Neural cell (in vitro differentiated cells): ENCODE measurements at regions not wholly inside any gene's neighbourhood (a gene's known extent, or its start where the extent isn't known, plus 50 kb on each side); places are given as distances from the start of the nearest gene placed in this dataset.

Experiments used
- H2AFZ ChIP-seq: fragments of 200-600, 300-800 bp; sonication (generic), shearing (Covaris generic); 2 replicates; pipeline ENCODE4 v1.6.0; 2014; ENCODE audit warnings: low read depth, mild to moderate bottlenecking, antibody characterized with exemption, low read length, moderate library complexity
- H3F3A ChIP-seq: fragments of 200-600 bp; shearing (Covaris generic); 2 replicates; pipeline ENCODE4 v1.6.1; 2016; ENCODE audit warnings: mild to moderate bottlenecking, moderate library complexity, mixed read lengths, antibody characterized with exemption, low read length; ENCODE audit not compliant: insufficient read depth, poor library complexity, severe bottlenecking
- H3K27ac ChIP-seq: fragments of 200-600, 300-800 bp; sonication (generic), shearing (Covaris generic); 2 replicates; pipeline ENCODE4 v1.5.1; 2014; ENCODE audit warnings: mild to moderate bottlenecking, low read length, moderate library complexity
- H3K27me3 ChIP-seq: fragments of 300-800, 200-600 bp; sonication (generic), shearing (Covaris generic); 2 replicates; pipeline ENCODE4 v1.6.0; 2014; ENCODE audit warnings: mild to moderate bottlenecking, low read depth, low read length, moderate library complexity; ENCODE audit not compliant: insufficient read depth
- H3K36me3 ChIP-seq: fragments of 300-800, 200-600 bp; sonication (generic), shearing (Covaris generic); 2 replicates; pipeline ENCODE4 v1.5.1; 2014; ENCODE audit warnings: mild to moderate bottlenecking, antibody characterized with exemption, low read length, moderate library complexity; ENCODE audit not compliant: insufficient read depth
- H3K4me2 ChIP-seq: fragments of 300-800, 200-600 bp; sonication (generic), shearing (Covaris generic); 2 replicates; pipeline ENCODE4 v1.6.0; 2014; ENCODE audit warnings: mild to moderate bottlenecking, low read length
- H3K4me3 ChIP-seq: fragments of 300-800, 200-600 bp; sonication (generic), shearing (Covaris generic); 2 replicates; pipeline ENCODE4 v1.5.1; 2014; ENCODE audit warnings: mild to moderate bottlenecking, low read length, moderate library complexity
- H3K79me2 ChIP-seq: fragments of 200-600 bp; shearing (Covaris generic); replicated peaks from 2 replicates; pipeline ENCODE4 v1.6.0; 2014; ENCODE audit warnings: mild to moderate bottlenecking, low read length, moderate library complexity; ENCODE audit not compliant: insufficient read depth
- H3K9ac ChIP-seq: fragments of 300-800, 200-600 bp; sonication (generic), shearing (Covaris generic); 2 replicates; pipeline ENCODE4 v1.6.1; 2016; ENCODE audit warnings: mild to moderate bottlenecking, low read length, mixed read lengths
- H3K9me2 ChIP-seq: fragments of 200-600 bp; shearing (Covaris generic); 2 replicates; pipeline ENCODE4 v1.6.1; 2016; ENCODE audit warnings: mild to moderate bottlenecking, low read length, mixed read lengths; ENCODE audit not compliant: insufficient read depth
- H3K9me3 ChIP-seq: fragments of 200-600, 300-800 bp; sonication (generic), shearing (Covaris generic); 2 replicates; pipeline ENCODE4 v1.6.1; 2016; ENCODE audit warnings: mild to moderate bottlenecking, mixed run types, low read length, moderate library complexity, mixed read lengths
- H4K20me1 ChIP-seq: fragments of 200-600 bp; shearing (Covaris generic); 2 replicates; pipeline ENCODE4 v1.6.1; 2016; ENCODE audit warnings: mild to moderate bottlenecking, mixed run types; ENCODE audit not compliant: insufficient read depth
- CTCF ChIP-seq: fragments of 450-650 bp; IDR thresholded peaks from 2 replicates; pipeline ENCODE4 v1.5.1; 2014; ENCODE audit warnings: antibody characterized with exemption, mild to moderate bottlenecking, moderate library complexity; ENCODE audit not compliant: poor library complexity, severe bottlenecking
- EP300 ChIP-seq: fragments of 450-650 bp; conservative IDR thresholded peaks from 2 replicates; pipeline ENCODE4 v1.6.1; 2014; ENCODE audit warnings: antibody characterized with exemption, mild to moderate bottlenecking, moderate library complexity; ENCODE audit not compliant: poor library complexity, severe bottlenecking
- EZH2 ChIP-seq: fragments of 200-600, 300-800 bp; shearing (Covaris generic), sonication (generic); IDR thresholded peaks from 2 replicates; pipeline ENCODE4 v1.6.1; 2014; ENCODE audit warnings: antibody characterized with exemption, low read length, borderline replicate concordance, mild to moderate bottlenecking; ENCODE audit not compliant: insufficient read depth, poor library complexity, severe bottlenecking
- MXI1 ChIP-seq: fragments of 450-650 bp; conservative IDR thresholded peaks from 2 replicates; pipeline ENCODE4 v1.6.1; 2014; ENCODE audit warnings: antibody characterized with exemption, mild to moderate bottlenecking; ENCODE audit not compliant: poor library complexity, severe bottlenecking
- POLR2AphosphoS5 ChIP-seq: IDR thresholded peaks from 2 replicates; pipeline ENCODE4 v1.6.1; 2012
- RAD21 ChIP-seq: fragments of 450-650 bp; conservative IDR thresholded peaks from 2 replicates; pipeline ENCODE4 v1.6.1; 2014; ENCODE audit warnings: antibody characterized with exemption, mild to moderate bottlenecking, moderate library complexity
- REST ChIP-seq: IDR thresholded peaks from 2 replicates; pipeline ENCODE4 v1.6.1; 2012; ENCODE audit warnings: borderline replicate concordance
- SMC3 ChIP-seq: fragments of 450-650 bp; conservative IDR thresholded peaks from 2 replicates; pipeline ENCODE4 v1.6.1; 2014; ENCODE audit warnings: antibody characterized with exemption, mild to moderate bottlenecking, moderate library complexity; ENCODE audit not compliant: poor library complexity
- TAF1 ChIP-seq: IDR thresholded peaks from 2 replicates; pipeline ENCODE4 v1.6.1; 2012; ENCODE audit warnings: low read depth

GRCh38 chr18:75562216-75562615, 134.7 kb upstream of the SMIM21 start:
- Histone ChIP-seq H3K4me3 (no peak overlapping the region), H3K79me2 (no peaks in the 10 kb centered on the region), H3K4me2 (no peak overlapping the region), H3K27me3 (no peaks in the 10 kb centered on the region), H3F3A (no peaks in the 10 kb centered on the region), H4K20me1 (no peaks in the 10 kb centered on the region), H3K36me3 (no peaks in the 10 kb centered on the region), H3K9me3 (no peaks in the 10 kb centered on the region), H3K9ac (no peak overlapping the region), H3K27ac (no peak overlapping the region), H3K9me2 (no peaks in the 10 kb centered on the region), H2AFZ (no peak overlapping the region)
- no peak for TF ChIP-seq REST
- no peak for TF ChIP-seq RAD21
- no peak for TF ChIP-seq MXI1
- TF ChIP-seq TAF1, result no peak
- no peak for TF ChIP-seq POLR2AphosphoS5
- TF ChIP-seq CTCF, result no peak
- no peak for TF ChIP-seq EP300
- TF ChIP-seq EZH2, result no peak

GRCh38 chr18:75558790-75559189, 131.3 kb upstream of the SMIM21 start:
- TF ChIP-seq SMC3 (no peak), REST (no peak), RAD21 (no peak), TAF1 (no peak), CTCF (no peak), POLR2AphosphoS5 (no peak), EZH2 (no peak), MXI1 (no peak), EP300 (no peak)
- H3K9me2 ChIP-seq, result no peaks in the 10 kb centered on the region
- H3K9ac ChIP-seq, result no peak overlapping the region
- no peak overlapping the region for H3K27ac ChIP-seq
- no peak overlapping the region for H3K4me2 ChIP-seq
- no peaks in the 10 kb centered on the region for H3K9me3 ChIP-seq
- no peaks in the 10 kb centered on the region for H4K20me1 ChIP-seq
- H3K36me3 ChIP-seq, result no peaks in the 10 kb centered on the region
- no peaks in the 10 kb centered on the region for H3F3A ChIP-seq
- no peak overlapping the region for H2AFZ ChIP-seq
- no peak overlapping the region for H3K4me3 ChIP-seq
- H3K27me3 ChIP-seq, result no peaks in the 10 kb centered on the region
- no peaks in the 10 kb centered on the region for H3K79me2 ChIP-seq
